ENCODE measurements at regions not wholly inside any gene's neighbourhood (a gene's known extent, or its start where the extent isn't known, plus 50 kb on each side); places are given as distances from the start of the nearest gene placed in this dataset.

GRCh38 chr15:26443321-26443720, 329.5 kb downstream of the GABRB3 start:
- intact Hi-C loops (cut with DNase I), result no loop called here
- ATAC-seq, result no peak
- no peaks in the 10 kb centered on the region for H3K36me3 ChIP-seq
- H3K27ac ChIP-seq, result no peak overlapping the region
- no peak overlapping the region for H3K4me3 ChIP-seq
- H3K27me3 ChIP-seq, result no peaks in the 10 kb centered on the region
- DNase-seq, result no peak
- TF ChIP-seq POLR2A (IDR thresholded peaks at IDR 0.05), result no peak
- TF ChIP-seq, protein P1, sequence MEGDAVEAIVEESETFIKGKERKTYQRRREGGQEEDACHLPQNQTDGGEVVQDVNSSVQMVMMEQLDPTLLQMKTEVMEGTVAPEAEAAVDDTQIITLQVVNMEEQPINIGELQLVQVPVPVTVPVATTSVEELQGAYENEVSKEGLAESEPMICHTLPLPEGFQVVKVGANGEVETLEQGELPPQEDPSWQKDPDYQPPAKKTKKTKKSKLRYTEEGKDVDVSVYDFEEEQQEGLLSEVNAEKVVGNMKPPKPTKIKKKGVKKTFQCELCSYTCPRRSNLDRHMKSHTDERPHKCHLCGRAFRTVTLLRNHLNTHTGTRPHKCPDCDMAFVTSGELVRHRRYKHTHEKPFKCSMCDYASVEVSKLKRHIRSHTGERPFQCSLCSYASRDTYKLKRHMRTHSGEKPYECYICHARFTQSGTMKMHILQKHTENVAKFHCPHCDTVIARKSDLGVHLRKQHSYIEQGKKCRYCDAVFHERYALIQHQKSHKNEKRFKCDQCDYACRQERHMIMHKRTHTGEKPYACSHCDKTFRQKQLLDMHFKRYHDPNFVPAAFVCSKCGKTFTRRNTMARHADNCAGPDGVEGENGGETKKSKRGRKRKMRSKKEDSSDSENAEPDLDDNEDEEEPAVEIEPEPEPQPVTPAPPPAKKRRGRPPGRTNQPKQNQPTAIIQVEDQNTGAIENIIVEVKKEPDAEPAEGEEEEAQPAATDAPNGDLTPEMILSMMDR (IDR thresholded peaks at IDR 0.05), result no peak
- no peaks in the 10 kb centered on the region for H3K9me3 ChIP-seq
- 47% methylated on average over 3 of the region's 4 CpGs for WGBS (ENCODE audit: insufficient coverage, low coverage, low lambda C conversion rate, missing lambda C conversion rate)
- H3K4me1 ChIP-seq, result no peaks in the 10 kb centered on the region

GRCh38 chr15:26442680-26443079, 330.2 kb downstream of the GABRB3 start:
- Histone ChIP-seq H3K9me3 (no peaks in the 10 kb centered on the region), H3K36me3 (no peaks in the 10 kb centered on the region), H3K4me3 (no peak overlapping the region), H3K27ac (no peak overlapping the region), H3K27me3 (no peaks in the 10 kb centered on the region), H3K4me1 (no peaks in the 10 kb centered on the region)
- DNase-seq (no peak), ATAC-seq (no peak)
- intact Hi-C loops (cut with DNase I), result no loop called here
- 58% methylated on average over 5 of the region's 5 CpGs for WGBS (ENCODE audit: insufficient coverage, low coverage, low lambda C conversion rate, missing lambda C conversion rate)
- TF ChIP-seq POLR2A (IDR thresholded peaks at IDR 0.05), result no peak
- TF ChIP-seq, protein P1 (IDR thresholded peaks at IDR 0.05), result no peak

GRCh38 chr15:26439681-26440080, 333.2 kb downstream of the GABRB3 start:
- Histone ChIP-seq H3K27ac (no peak overlapping the region), H3K9me3 (no peaks in the 10 kb centered on the region), H3K36me3 (no peaks in the 10 kb centered on the region), H3K27me3 (no peaks in the 10 kb centered on the region), H3K4me1 (no peaks in the 10 kb centered on the region), H3K4me3 (no peak overlapping the region)
- intact Hi-C loops (cut with DNase I), result no loop called here
- no peak for ATAC-seq
- no peak for DNase-seq
- no peak for TF ChIP-seq POLR2A (IDR thresholded peaks at IDR 0.05)
- TF ChIP-seq, protein P1 (IDR thresholded peaks at IDR 0.05), result no peak
- 44% methylated on average over 3 of the region's 3 CpGs for WGBS (ENCODE audit: insufficient coverage, low coverage, low lambda C conversion rate, missing lambda C conversion rate)

- DNase-seq (no peak), ATAC-seq (no peak)
- Histone ChIP-seq H3K9me3 (no peaks in the 10 kb centered on the region), H3K27me3 (no peaks in the 10 kb centered on the region), H3K27ac (no peak overlapping the region), H3K4me1 (no peaks in the 10 kb centered on the region), H3K36me3 (no peaks in the 10 kb centered on the region), H3K4me3 (no peak overlapping the region)
- TF ChIP-seq, protein P1 (IDR thresholded peaks at IDR 0.05), result no peak
- TF ChIP-seq POLR2A (IDR thresholded peaks at IDR 0.05), result no peak
- WGBS (ENCODE audit: insufficient coverage, low coverage, low lambda C conversion rate, missing lambda C conversion rate), result 58% methylated on average over 5 of the region's 6 CpGs
- intact Hi-C loops (cut with DNase I), result no loop called here
Measured at GRCh38 chr15:26438718-26439117, 334.1 kb downstream of the GABRB3 start.

DNA sequence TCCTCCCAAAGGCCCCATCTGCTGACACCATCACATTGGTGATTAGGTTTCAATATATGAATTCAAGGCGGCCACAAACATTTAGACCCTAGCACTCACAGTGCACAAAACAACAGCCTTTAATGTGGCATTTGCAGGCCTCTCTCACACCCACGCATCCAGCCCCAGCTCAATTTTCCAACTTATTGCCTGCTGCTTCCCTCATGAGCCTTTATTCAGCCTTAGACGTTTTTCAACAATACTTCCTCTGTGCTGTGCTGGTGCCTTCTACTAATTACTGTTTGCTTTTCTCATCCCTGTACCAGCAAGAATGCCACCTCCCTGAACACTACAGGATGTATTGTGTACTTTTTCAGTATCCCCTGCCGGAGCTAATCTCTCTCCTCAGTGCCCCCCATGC, 334.6 kb downstream of the GABRB3 start:
- no peaks in the 10 kb centered on the region for H3K4me1 ChIP-seq
- ATAC-seq, result no peak
- WGBS (ENCODE audit: insufficient coverage, low coverage, low lambda C conversion rate, missing lambda C conversion rate), result 18% methylated on average over 3 of the region's 4 CpGs
- no peaks in the 10 kb centered on the region for H3K36me3 ChIP-seq
- no peak for DNase-seq
- TF ChIP-seq, protein P1 (IDR thresholded peaks at IDR 0.05), result no peak
- TF ChIP-seq POLR2A (IDR thresholded peaks at IDR 0.05), result no peak
- intact Hi-C loops (cut with DNase I), result no loop called here
- no peaks in the 10 kb centered on the region for H3K27me3 ChIP-seq
- H3K9me3 ChIP-seq, result no peaks in the 10 kb centered on the region
- H3K27ac ChIP-seq, result no peak overlapping the region
- H3K4me3 ChIP-seq, result no peak overlapping the region
